H1 (cell line): ENCODE measurements at regions not wholly inside any gene's neighbourhood (a gene's known extent, or its start where the extent isn't known, plus 50 kb on each side); places are given as distances from the start of the nearest gene placed in this dataset.

Experiments
- CTCF ChIA-PET: fragments of 300-600 bp; sonication (Branson Sonifier 250); formaldehyde crosslinking; loops from one replicate; lab custom pipeline; 2021; ENCODE audit not compliant: partially characterized antibody; lab: Charles Lee
- POLR2A ChIA-PET: fragments of 300-600 bp; sonication (Branson Sonifier 250); formaldehyde crosslinking; loops from one replicate; lab custom pipeline; 2021; ENCODE audit warnings: inconsistent platforms; ENCODE audit not compliant: partially characterized antibody; lab: Charles Lee
- DNase-seq, 2 experiments: peaks; one replicate each; pipeline versions ENCODE4 v3.0.0 to v3.0.0-alpha.2; 2010 to 2022; ENCODE audit warnings: low spot score in 2 of 2, low read depth in 1 of 2, mixed read lengths in 1 of 2
- FAIRE-seq: peaks from 2 replicates; lab custom pipeline; 2011; peaks lifted over from hg19 to GRCh38; lab: Jason Lieb, UNC
- H2AFZ ChIP-seq: 2 replicates; pipeline ENCODE4 v1.8.1; 2012; ENCODE audit warnings: low read length, inconsistent platforms
- H2AK5ac ChIP-seq: 2 replicates; pipeline ENCODE4 v1.6.1; 2013; ENCODE audit warnings: low read depth, low read length
- H2BK120ac ChIP-seq: replicated peaks from 2 replicates; pipeline ENCODE3; 2013; ENCODE audit warnings: low read depth, low read length, inconsistent platforms
- H2BK12ac ChIP-seq: 2 replicates; pipeline ENCODE4 v1.6.1; 2013; ENCODE audit warnings: low read depth, low read length
- H2BK15ac ChIP-seq: 2 replicates; pipeline ENCODE4 v1.6.1; 2013; ENCODE audit warnings: low read length
- H2BK20ac ChIP-seq: 2 replicates; pipeline ENCODE4 v1.6.1; 2013; ENCODE audit warnings: low read length
- H2BK5ac ChIP-seq: 2 replicates; pipeline ENCODE4 v1.6.1; 2013; ENCODE audit warnings: low read depth, low read length
- H3K14ac ChIP-seq: 2 replicates; pipeline ENCODE4 v1.6.1; 2013; ENCODE audit warnings: inconsistent platforms; ENCODE audit not compliant: insufficient read length
- H3K18ac ChIP-seq: 2 replicates; pipeline ENCODE4 v1.6.1; 2013; ENCODE audit warnings: low read length; ENCODE audit errors: extremely low read depth
- H3K23ac ChIP-seq: 2 replicates; pipeline ENCODE4 v1.6.1; 2013; ENCODE audit warnings: inconsistent platforms; ENCODE audit not compliant: insufficient read length
- H3K23me2 ChIP-seq: 2 replicates; pipeline ENCODE4 v1.6.1; 2013; ENCODE audit warnings: low read depth, low read length
- H3K27ac ChIP-seq: 2 replicates; pipeline ENCODE4 v1.6.1; 2011; ENCODE audit warnings: low read depth, low read length, inconsistent platforms
- H3K27me3 ChIP-seq, 4 experiments: replicated peaks in 1 of 4; 1 replicate in 1 of 4; 2 replicates in 3 of 4; pipeline versions ENCODE4 v1.6.1 to v1.8.1; 2011 to 2013; ENCODE audit warnings: low read length in 3 of 4, mild to moderate bottlenecking in 3 of 4, inconsistent platforms in 2 of 4, mixed read lengths in 2 of 4, moderate library complexity in 1 of 4; ENCODE audit not compliant: control insufficient read depth in 3 of 4, insufficient read depth in 3 of 4; ENCODE audit errors: extremely low read depth in 1 of 4
- H3K36me3 ChIP-seq, 4 experiments: 2 replicates each; pipeline versions ENCODE4 v1.6.1 to v1.8.1; 2011 to 2013; ENCODE audit warnings: mild to moderate bottlenecking in 4 of 4, low read length in 3 of 4, moderate library complexity in 2 of 4, control low read depth in 1 of 4, inconsistent platforms in 1 of 4; ENCODE audit not compliant: insufficient read depth in 4 of 4, control insufficient read depth in 2 of 4
- H3K4ac ChIP-seq: replicated peaks from 2 replicates; pipeline ENCODE3; 2013; ENCODE audit warnings: low read length, low read depth, mixed read lengths, inconsistent platforms; ENCODE audit not compliant: insufficient read length
- H3K4me1 ChIP-seq, 4 experiments: replicated peaks in 1 of 4; 1 replicate in 1 of 4; 2 replicates in 3 of 4; pipeline versions ENCODE4 v1.6.1 to v1.8.1; 2011 to 2013; ENCODE audit warnings: low read length in 3 of 4, inconsistent platforms in 2 of 4, mixed read lengths in 1 of 4; ENCODE audit not compliant: insufficient read depth in 4 of 4, control insufficient read depth in 3 of 4
- H3K4me2 ChIP-seq, 2 experiments: 2 replicates each; pipeline versions ENCODE4 v1.6.1 to v1.8.1; 2011 to 2013; ENCODE audit warnings: low read depth in 2 of 2, low read length in 2 of 2, control low read depth in 1 of 2, inconsistent platforms in 1 of 2, mild to moderate bottlenecking in 1 of 2; ENCODE audit not compliant: insufficient read depth in 1 of 2
- H3K4me3 ChIP-seq, 4 experiments: fragments of 200-600, 300-600 bp in 1 of 4; sonication (generic), shearing (Covaris generic), sonication (Bioruptor Twin) in 1 of 4; 2 replicates each; pipeline versions ENCODE4 v1.5.1 to v1.8.1; 2011 to 2016; ENCODE audit warnings: low read length in 4 of 4, low read depth in 3 of 4, control low read depth in 2 of 4, inconsistent platforms in 2 of 4, mild to moderate bottlenecking in 2 of 4, mixed read lengths in 1 of 4, moderate library complexity in 1 of 4; ENCODE audit not compliant: insufficient read depth in 2 of 4; ENCODE audit errors: extremely low read depth in 1 of 4
- H3K56ac ChIP-seq: replicated peaks from 2 replicates; pipeline ENCODE3; 2013; ENCODE audit warnings: low read depth, mild to moderate bottlenecking, mixed read lengths, low read length, inconsistent platforms; ENCODE audit not compliant: insufficient read length
- H3K79me1 ChIP-seq: 2 replicates; pipeline ENCODE4 v1.6.1; 2013; ENCODE audit warnings: low read depth, low read length, control low read depth
- H3K79me2 ChIP-seq, 2 experiments: 2 replicates each; pipeline versions ENCODE4 v1.6.1 to v1.8.1; 2012 to 2013; ENCODE audit warnings: low read length in 2 of 2, mild to moderate bottlenecking in 2 of 2, inconsistent platforms in 1 of 2; ENCODE audit not compliant: insufficient read depth in 2 of 2, control insufficient read depth in 1 of 2
- H3K9ac ChIP-seq, 4 experiments: replicated peaks in 1 of 4; 1 replicate in 1 of 4; 2 replicates in 3 of 4; pipeline versions ENCODE4 v1.6.1 to v1.8.1; 2011 to 2013; ENCODE audit warnings: low read depth in 3 of 4, low read length in 3 of 4, control low read depth in 2 of 4, mild to moderate bottlenecking in 2 of 4, moderate library complexity in 2 of 4, inconsistent platforms in 1 of 4; ENCODE audit errors: extremely low read depth in 1 of 4
- H3K9me3 ChIP-seq, 2 experiments: 2 replicates each; pipeline versions ENCODE4 v1.6.1 to v1.8.1; 2012 to 2013; ENCODE audit warnings: mild to moderate bottlenecking in 2 of 2, moderate library complexity in 2 of 2, control low read depth in 1 of 2, inconsistent platforms in 1 of 2, low read depth in 1 of 2, low read length in 1 of 2, mixed read lengths in 1 of 2; ENCODE audit not compliant: insufficient read depth in 2 of 2
- H4K20me1 ChIP-seq, 2 experiments: replicated peaks in 1 of 2; 2 replicates each; pipeline versions ENCODE3 to v1.8.1; 2011 to 2013; ENCODE audit warnings: inconsistent platforms in 2 of 2, low read length in 2 of 2, mild to moderate bottlenecking in 1 of 2; ENCODE audit not compliant: insufficient read depth in 2 of 2, control insufficient read depth in 1 of 2
- H4K5ac ChIP-seq: 2 replicates; pipeline ENCODE4 v1.6.1; 2013; ENCODE audit warnings: low read length, low read depth, mixed read lengths, inconsistent platforms; ENCODE audit not compliant: insufficient read length
- H4K8ac ChIP-seq: 2 replicates; pipeline ENCODE4 v1.8.0; 2013; ENCODE audit warnings: mild to moderate bottlenecking, moderate library complexity, low read length, inconsistent platforms; ENCODE audit not compliant: insufficient read depth; ENCODE audit errors: extremely low read depth
- H4K91ac ChIP-seq: replicated peaks from 2 replicates; pipeline ENCODE3; 2013; ENCODE audit warnings: low read length, mixed read lengths, inconsistent platforms; ENCODE audit not compliant: insufficient read length
- BACH1 ChIP-seq: IDR thresholded peaks from 2 replicates; pipeline ENCODE4 v1.6.1; 2012; ENCODE audit warnings: low read length, improper control_type of control experiment
- WGBS, 2 experiments: shearing (Covaris generic) in 1 of 2; methylation state at CpG; one replicate each; pipeline versions ENCODE4 v1.1.6 to v1.1.7; 2013 to 2015; ENCODE audit warnings: low lambda C conversion rate in 2 of 2, mixed read lengths in 2 of 2, inconsistent platforms in 1 of 2, low coverage in 1 of 2, missing lambda C conversion rate in 1 of 2; ENCODE audit not compliant: insufficient replicate concordance in 2 of 2, insufficient coverage in 1 of 2, insufficient read length in 1 of 2; ENCODE audit errors: extremely low coverage in 1 of 2, missing lambda C conversion rate in 1 of 2; 5-methylcytosine and 5-hydroxymethylcytosine counted together

GRCh38 chr2:84201158-84201557, 257.9 kb downstream of the SUCLG1 start:
- 95% methylated on average over 5 of the region's 5 CpGs; no CpG with 5 or more reads in 1 of the 2 experiments for WGBS, 2 experiments
- Histone ChIP-seq H3K79me2 (no peaks in the 10 kb centered on the region), H3K4me2 (no peak overlapping the region), H3K27me3 (no peaks in the 10 kb centered on the region), H4K5ac (no peak overlapping the region), H3K4me1 (no peaks in the 10 kb centered on the region; a peak in 1 of 7 replicates), H3K9ac (no peak overlapping the region), H3K56ac (no peak overlapping the region), H2BK15ac (no peak overlapping the region), H3K27ac (no peak overlapping the region), H3K4me3 (no peak overlapping the region), H2BK12ac (no peak overlapping the region), H4K20me1 (no peaks in the 10 kb centered on the region), H3K23ac (no peak overlapping the region), H3K14ac (no peak overlapping the region), H3K36me3 (no peaks in the 10 kb centered on the region), H2AFZ (no peak overlapping the region), H4K8ac (no peak overlapping the region), H4K91ac (no peak overlapping the region), H3K18ac (no peak overlapping the region), H2BK120ac (no peak overlapping the region), H3K23me2 (no peaks in the 10 kb centered on the region), H3K4ac (no peak overlapping the region), H2AK5ac (no peak overlapping the region), H3K9me3 (no peaks in the 10 kb centered on the region; a peak in 1 of 4 replicates), H3K79me1 (no peaks in the 10 kb centered on the region), H2BK20ac (no peak overlapping the region), H2BK5ac (no peak overlapping the region)
- FAIRE-seq (no peak), DNase-seq (no peak)
- ChIA-PET POLR2A (no interaction called here), CTCF (interaction anchor here (0.6 kb wide), 1 partner anchor 1507 kb away, joined by 3 read pairs; no protein-coding TSS in a partner anchor)
- TF ChIP-seq BACH1: no peak
